ENCODE measurements at regions not wholly inside any gene's neighbourhood (a gene's known extent, or its start where the extent isn't known, plus 50 kb on each side); places are given as distances from the start of the nearest gene placed in this dataset.

GRCh38 chr6:169332250-169332649, 78.6 kb upstream of the THBS2 start:
- ChIA-PET CTCF (no interaction called here), POLR2A (no interaction called here)
- Histone ChIP-seq H3K27ac (ENCODE audit: low read depth, low read length) (no peak overlapping the region), H3K27me3 (ENCODE audit: control insufficient read depth, insufficient read depth, low read length) (no peaks in the 10 kb centered on the region), H3K9me3 (ENCODE audit: control insufficient read depth, insufficient read depth, low read length) (no peaks in the 10 kb centered on the region), H3K4me3 (ENCODE audit: low read depth, low read length) (no peak overlapping the region)
- TF ChIP-seq, protein P1, sequence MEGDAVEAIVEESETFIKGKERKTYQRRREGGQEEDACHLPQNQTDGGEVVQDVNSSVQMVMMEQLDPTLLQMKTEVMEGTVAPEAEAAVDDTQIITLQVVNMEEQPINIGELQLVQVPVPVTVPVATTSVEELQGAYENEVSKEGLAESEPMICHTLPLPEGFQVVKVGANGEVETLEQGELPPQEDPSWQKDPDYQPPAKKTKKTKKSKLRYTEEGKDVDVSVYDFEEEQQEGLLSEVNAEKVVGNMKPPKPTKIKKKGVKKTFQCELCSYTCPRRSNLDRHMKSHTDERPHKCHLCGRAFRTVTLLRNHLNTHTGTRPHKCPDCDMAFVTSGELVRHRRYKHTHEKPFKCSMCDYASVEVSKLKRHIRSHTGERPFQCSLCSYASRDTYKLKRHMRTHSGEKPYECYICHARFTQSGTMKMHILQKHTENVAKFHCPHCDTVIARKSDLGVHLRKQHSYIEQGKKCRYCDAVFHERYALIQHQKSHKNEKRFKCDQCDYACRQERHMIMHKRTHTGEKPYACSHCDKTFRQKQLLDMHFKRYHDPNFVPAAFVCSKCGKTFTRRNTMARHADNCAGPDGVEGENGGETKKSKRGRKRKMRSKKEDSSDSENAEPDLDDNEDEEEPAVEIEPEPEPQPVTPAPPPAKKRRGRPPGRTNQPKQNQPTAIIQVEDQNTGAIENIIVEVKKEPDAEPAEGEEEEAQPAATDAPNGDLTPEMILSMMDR (IDR thresholded peaks at IDR 0.05; ENCODE audit: low read depth, low read length) = no peak
- no peak for DNase-seq (ENCODE audit: low read depth, low spot score)

GRCh38 chr6:169328112-169328801, 74.6 kb upstream of the THBS2 start:
- CTCF ChIA-PET = no interaction called here
- TF ChIP-seq, protein P1 (IDR thresholded peaks at IDR 0.05; ENCODE audit: low read depth, low read length) = peak; percentile 11; the same call in 1 of the 2 replicates
- Histone ChIP-seq H3K27ac (ENCODE audit: low read depth, low read length) (no peak overlapping the region), H3K4me3 (ENCODE audit: low read depth, low read length) (no peak overlapping the region), H3K9me3 (ENCODE audit: control insufficient read depth, insufficient read depth, low read length) (no peaks in the 10 kb centered on the region; the same call in 1 of the 2 replicates), H3K27me3 (ENCODE audit: control insufficient read depth, insufficient read depth, low read length) (no peaks in the 10 kb centered on the region)
- POLR2A ChIA-PET = no interaction called here
- DNase-seq (ENCODE audit: low read depth, low spot score) = peak; percentile 61

DNA sequence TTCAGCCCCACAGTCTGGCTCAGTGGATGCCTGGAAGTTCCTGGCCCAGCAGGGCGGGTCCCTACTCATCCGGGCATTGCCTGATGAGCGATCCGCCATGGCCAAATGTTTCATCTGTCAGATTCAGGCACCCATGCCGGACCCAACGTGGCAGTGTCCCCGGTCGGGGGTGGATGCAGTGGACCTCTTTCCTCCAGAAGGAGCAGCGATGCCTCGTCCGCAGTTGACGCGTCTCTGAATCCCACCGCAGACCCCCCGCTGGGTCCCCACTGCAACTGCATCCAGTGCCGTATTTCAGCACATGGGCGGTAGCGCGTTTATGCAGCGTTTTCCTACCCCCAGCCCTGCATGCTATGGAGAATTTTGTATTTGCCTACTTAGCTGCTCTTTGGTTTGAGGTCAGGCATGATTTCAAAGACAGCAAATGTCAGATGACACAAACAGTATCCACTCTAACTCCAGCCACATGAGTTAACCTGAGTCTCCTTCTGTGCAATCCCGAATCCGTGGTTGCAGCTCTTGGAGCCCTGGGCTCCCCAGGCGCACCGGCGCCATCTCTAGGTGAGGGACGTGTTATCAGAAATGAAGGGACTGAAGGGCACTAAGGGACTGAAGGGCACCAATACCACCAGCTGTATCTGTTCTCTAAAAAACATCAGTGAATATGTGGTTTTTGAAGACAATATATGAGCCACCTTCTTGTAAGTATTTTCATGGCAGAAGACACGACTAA, 72.6 kb upstream of the THBS2 start:
- H3K27ac ChIP-seq (ENCODE audit: low read depth, low read length) = no peak overlapping the region
- H3K9me3 ChIP-seq (ENCODE audit: control insufficient read depth, insufficient read depth, low read length) = no peaks in the 10 kb centered on the region; the same call in 1 of the 2 replicates
- H3K4me3 ChIP-seq (ENCODE audit: low read depth, low read length) = no peak overlapping the region
- no peaks in the 10 kb centered on the region for H3K27me3 ChIP-seq (ENCODE audit: control insufficient read depth, insufficient read depth, low read length)
- ChIA-PET CTCF (interaction anchor here (0.6 to 0.7 kb wide), 2 partner anchors 9 to 463 kb away, joined by 3 read pairs; no protein-coding TSS in a partner anchor), POLR2A (no interaction called here)
- TF ChIP-seq, protein P1 (IDR thresholded peaks at IDR 0.05; ENCODE audit: low read depth, low read length) = peak; percentile 39; the same call in 1 of the 2 replicates
- DNase-seq (ENCODE audit: low read depth, low spot score) = no peak

GRCh38 chr6:169324656-169325459, 71.2 kb upstream of the THBS2 start:
- Histone ChIP-seq H3K27me3 (ENCODE audit: control insufficient read depth, insufficient read depth, low read length) (no peaks in the 10 kb centered on the region), H3K4me3 (ENCODE audit: low read depth, low read length) (no peak overlapping the region), H3K9me3 (ENCODE audit: control insufficient read depth, insufficient read depth, low read length) (no peaks in the 10 kb centered on the region; the same call in 1 of the 2 replicates), H3K27ac (ENCODE audit: low read depth, low read length) (peak overlapping the region; percentile 21)
- DNase-seq (ENCODE audit: low read depth, low spot score) = no peak
- ChIA-PET CTCF (no interaction called here), POLR2A (no interaction called here)
- TF ChIP-seq, protein P1 (IDR thresholded peaks at IDR 0.05; ENCODE audit: low read depth, low read length) = no peak
